Gastrocnemius medialis (tissue), 4 donors: ENCODE measurements at regions not wholly inside any gene's neighbourhood (a gene's known extent, or its start where the extent isn't known, plus 50 kb on each side); places are given as distances from the start of the nearest gene placed in this dataset.

ENCODE experiments used
- CTCF ChIP-seq, 5 experiments: fragments of 450-650 bp in 3 of 5; fragments of 200-600 bp in 2 of 5; sonication (generic) in 2 of 5; IDR thresholded peaks in 4 of 5; conservative IDR thresholded peaks in 1 of 5; 1 replicate in 4 of 5; 2 replicates in 1 of 5; pipeline ENCODE4 v1.5.1; 2016 to 2019; ENCODE audit warnings: antibody characterized with exemption in 5 of 5, mild to moderate bottlenecking in 3 of 5, moderate library complexity in 3 of 5
- POLR2A ChIP-seq, 2 donors: fragments of 450-650 bp; IDR thresholded peaks; one replicate each; pipeline ENCODE4 v1.6.1; 2017; ENCODE audit warnings: antibody characterized with exemption in 2 of 2, mild to moderate bottlenecking in 2 of 2, moderate library complexity in 2 of 2

DNA sequence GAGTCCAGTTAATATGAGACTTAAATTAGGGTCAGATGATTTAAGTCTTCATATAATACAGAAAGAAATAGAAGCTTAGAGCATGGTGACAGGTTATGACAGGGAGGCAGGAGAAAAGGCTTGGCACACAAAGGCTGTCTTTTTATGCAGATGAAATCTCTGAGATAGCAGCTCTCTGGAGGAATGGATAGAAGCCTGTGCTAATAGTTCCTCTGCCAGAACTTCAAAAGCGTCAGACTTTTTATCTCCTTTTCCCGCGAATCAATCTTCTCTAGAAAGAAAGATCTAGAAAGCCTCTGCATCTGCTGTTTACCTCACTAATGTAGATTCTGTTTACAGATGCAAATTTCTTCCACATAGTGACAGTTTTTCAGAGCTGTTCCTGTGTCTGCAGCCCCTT is 1106.2 kb downstream of the XPNPEP1 start:
- no peak for TF ChIP-seq CTCF (IDR thresholded peaks at IDR 0.05 in 4 of 5, conservative IDR thresholded peaks at IDR 0.05 in 1 of 5)
- no peak for TF ChIP-seq POLR2A (IDR thresholded peaks at IDR 0.05)
